OCI-LY1 (cell line): ENCODE measurements at regions not wholly inside any gene's neighbourhood (a gene's known extent, or its start where the extent isn't known, plus 50 kb on each side); places are given as distances from the start of the nearest gene placed in this dataset.

Experiments used
- H2AFZ ChIP-seq: fragments of 200-600 bp; sonication (generic), shearing (Covaris generic); 2 replicates; pipeline ENCODE4 v1.6.0; 2014; ENCODE audit warnings: antibody characterized with exemption, mild to moderate bottlenecking, low read length
- H3F3A ChIP-seq: fragments of 200-600 bp; sonication (generic), shearing (Covaris generic); 2 replicates; pipeline ENCODE4 v1.6.0; 2014; ENCODE audit warnings: mild to moderate bottlenecking, antibody characterized with exemption, low read length, moderate library complexity; ENCODE audit not compliant: insufficient read depth
- H3K27ac ChIP-seq: fragments of 200-600 bp; sonication (generic); 2 replicates; pipeline ENCODE4 v1.5.1; 2014; ENCODE audit warnings: low read length, mixed run types, mild to moderate bottlenecking, low read depth; ENCODE audit not compliant: poor library complexity, severe bottlenecking
- H3K27me3 ChIP-seq: fragments of 200-600 bp; sonication (generic); 2 replicates; pipeline ENCODE4 v1.6.0; 2014; ENCODE audit warnings: antibody characterized with exemption, mild to moderate bottlenecking, low read length, moderate library complexity; ENCODE audit not compliant: insufficient read depth
- H3K36me3 ChIP-seq: fragments of 200-600 bp; sonication (generic); 2 replicates; pipeline ENCODE4 v1.6.1; 2014; ENCODE audit warnings: mild to moderate bottlenecking, antibody characterized with exemption, low read length, moderate library complexity, mixed read lengths; ENCODE audit not compliant: insufficient read depth
- H3K4me1 ChIP-seq: fragments of 200-600 bp; sonication (generic); 2 replicates; pipeline ENCODE4 v1.5.1; 2014; ENCODE audit warnings: mild to moderate bottlenecking, low read length, moderate library complexity; ENCODE audit not compliant: insufficient read depth, severe bottlenecking
- H3K4me2 ChIP-seq: fragments of 200-600 bp; sonication (generic), shearing (Covaris generic); 2 replicates; pipeline ENCODE4 v1.6.1; 2014; ENCODE audit warnings: low read length
- H3K4me3 ChIP-seq: fragments of 200-600 bp; sonication (generic); 2 replicates; pipeline ENCODE4 v1.5.1; 2014; ENCODE audit warnings: low read length, low read depth, mild to moderate bottlenecking, mixed read lengths; ENCODE audit not compliant: poor library complexity, severe bottlenecking
- H3K79me2 ChIP-seq: fragments of 200-600 bp; shearing (Covaris generic); 2 replicates; pipeline ENCODE4 v1.6.1; 2016; ENCODE audit warnings: mixed run types, low read length, mixed read lengths; ENCODE audit not compliant: insufficient read depth
- H3K9ac ChIP-seq: fragments of 200-600 bp; sonication (generic), shearing (Covaris generic); 2 replicates; pipeline ENCODE4 v1.6.1; 2014; ENCODE audit warnings: mild to moderate bottlenecking, low read length, mixed read lengths
- H3K9me2 ChIP-seq: fragments of 200-600 bp; sonication (generic), shearing (Covaris generic); 2 replicates; pipeline ENCODE4 v1.6.1; 2014; ENCODE audit warnings: low read depth, mild to moderate bottlenecking, low read length, mixed read lengths
- H3K9me3 ChIP-seq: fragments of 200-600 bp; shearing (Covaris generic); 2 replicates; pipeline ENCODE4 v1.6.1; 2014; ENCODE audit warnings: low read length, mixed read lengths
- H4K20me1 ChIP-seq: fragments of 200-600 bp; sonication (generic), shearing (Covaris generic); 2 replicates; pipeline ENCODE4 v1.6.0; 2016; ENCODE audit warnings: mild to moderate bottlenecking, low read length; ENCODE audit not compliant: insufficient read depth
- EZH2 ChIP-seq: fragments of 200-600 bp; sonication (generic), shearing (Covaris generic); IDR thresholded peaks from 2 replicates; pipeline ENCODE4 v1.8.0; 2017; ENCODE audit warnings: borderline replicate concordance, mixed run types, mild to moderate bottlenecking, antibody characterized with exemption, low read length, moderate library complexity, mixed read lengths
- TF ChIP-seq, protein P1 (sequence below): fragments of 200-600 bp; sonication (generic), shearing (Covaris generic); IDR thresholded peaks from 2 replicates; pipeline ENCODE4 v1.5.1; 2017; ENCODE audit warnings: mild to moderate bottlenecking, antibody characterized with exemption, low read length, moderate library complexity, mixed read lengths

DNA sequence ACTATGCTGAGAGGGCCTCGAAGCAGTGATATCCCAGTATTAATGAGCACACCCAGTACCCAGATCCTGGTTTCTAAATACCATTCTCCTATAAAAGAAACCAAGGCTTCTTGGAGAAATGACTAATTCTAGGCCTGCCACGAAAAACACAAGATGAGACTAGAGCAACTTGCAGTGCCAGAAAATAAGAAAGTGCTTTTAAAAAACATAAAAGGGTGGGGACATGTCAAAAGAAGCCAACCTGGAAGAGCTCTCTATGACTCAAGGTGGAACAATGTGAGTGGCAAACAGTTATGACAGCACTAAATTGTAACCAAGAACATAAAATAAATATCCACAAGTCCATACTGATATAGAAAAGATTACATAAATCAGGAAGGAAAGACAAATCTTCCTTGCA, 153.2 kb upstream of the KCNJ18 start:
- Histone ChIP-seq H3K4me2 (no peak overlapping the region), H3K79me2 (no peaks in the 10 kb centered on the region), H3K4me1 (no peaks in the 10 kb centered on the region), H2AFZ (no peak overlapping the region), H3K9me2 (no peaks in the 10 kb centered on the region), H3K9ac (no peak overlapping the region), H3F3A (no peaks in the 10 kb centered on the region), H3K4me3 (no peak overlapping the region), H4K20me1 (no peaks in the 10 kb centered on the region), H3K36me3 (no peaks in the 10 kb centered on the region), H3K9me3 (peaks cover 10% of the 10 kb centered on the region; the same call in 1 of the 2 replicates), H3K27ac (no peak overlapping the region), H3K27me3 (no peaks in the 10 kb centered on the region)
- TF ChIP-seq EZH2 = no peak
- TF ChIP-seq, protein P1, sequence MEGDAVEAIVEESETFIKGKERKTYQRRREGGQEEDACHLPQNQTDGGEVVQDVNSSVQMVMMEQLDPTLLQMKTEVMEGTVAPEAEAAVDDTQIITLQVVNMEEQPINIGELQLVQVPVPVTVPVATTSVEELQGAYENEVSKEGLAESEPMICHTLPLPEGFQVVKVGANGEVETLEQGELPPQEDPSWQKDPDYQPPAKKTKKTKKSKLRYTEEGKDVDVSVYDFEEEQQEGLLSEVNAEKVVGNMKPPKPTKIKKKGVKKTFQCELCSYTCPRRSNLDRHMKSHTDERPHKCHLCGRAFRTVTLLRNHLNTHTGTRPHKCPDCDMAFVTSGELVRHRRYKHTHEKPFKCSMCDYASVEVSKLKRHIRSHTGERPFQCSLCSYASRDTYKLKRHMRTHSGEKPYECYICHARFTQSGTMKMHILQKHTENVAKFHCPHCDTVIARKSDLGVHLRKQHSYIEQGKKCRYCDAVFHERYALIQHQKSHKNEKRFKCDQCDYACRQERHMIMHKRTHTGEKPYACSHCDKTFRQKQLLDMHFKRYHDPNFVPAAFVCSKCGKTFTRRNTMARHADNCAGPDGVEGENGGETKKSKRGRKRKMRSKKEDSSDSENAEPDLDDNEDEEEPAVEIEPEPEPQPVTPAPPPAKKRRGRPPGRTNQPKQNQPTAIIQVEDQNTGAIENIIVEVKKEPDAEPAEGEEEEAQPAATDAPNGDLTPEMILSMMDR = no peak

DNA sequence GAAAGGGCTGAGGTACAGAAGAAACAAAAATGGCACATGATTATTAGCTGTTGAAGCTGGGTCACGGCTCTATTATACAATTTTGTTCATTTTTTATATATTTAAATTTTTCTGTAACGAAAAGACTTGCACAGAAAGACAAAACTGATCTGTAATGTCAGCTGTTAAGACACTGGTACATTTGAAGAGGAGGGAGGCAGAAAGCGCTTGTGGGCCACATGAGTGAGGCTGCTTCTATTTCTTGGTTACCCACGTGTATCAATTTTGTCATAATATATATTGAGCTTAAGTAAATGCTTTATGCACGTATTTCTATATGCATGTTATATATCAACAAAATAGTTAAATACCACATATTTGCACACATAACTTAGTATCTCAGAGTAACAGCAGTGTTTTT, 151.8 kb upstream of the KCNJ18 start:
- Histone ChIP-seq H3K36me3 (no peaks in the 10 kb centered on the region), H3K4me3 (no peak overlapping the region), H3F3A (no peaks in the 10 kb centered on the region), H4K20me1 (no peaks in the 10 kb centered on the region), H3K9me3 (peaks cover 10% of the 10 kb centered on the region; the same call in 1 of the 2 replicates), H3K9ac (no peak overlapping the region), H2AFZ (no peak overlapping the region), H3K27me3 (no peaks in the 10 kb centered on the region), H3K4me2 (no peak overlapping the region), H3K79me2 (no peaks in the 10 kb centered on the region), H3K9me2 (no peaks in the 10 kb centered on the region), H3K27ac (no peak overlapping the region), H3K4me1 (no peaks in the 10 kb centered on the region)
- TF ChIP-seq EZH2 = no peak
- TF ChIP-seq, protein P1 = no peak

DNA sequence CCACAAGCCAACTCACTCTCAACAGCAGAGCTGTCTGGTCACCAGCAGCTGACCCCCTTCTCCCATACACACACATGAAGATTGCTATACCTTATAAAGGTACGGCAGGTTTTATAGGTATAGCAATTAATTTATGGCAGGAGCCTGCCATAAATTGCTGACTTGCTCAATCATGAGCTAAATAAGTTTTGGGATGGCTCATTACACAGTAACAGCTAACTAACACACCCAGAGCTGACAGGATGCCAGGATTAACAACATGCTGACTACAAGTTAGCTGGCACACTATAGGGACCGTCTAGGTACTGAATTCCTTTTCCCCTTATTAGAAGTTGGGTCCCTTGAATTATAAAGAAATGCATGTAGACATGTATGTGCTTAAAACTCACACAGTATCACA, 150.3 kb upstream of the KCNJ18 start:
- Histone ChIP-seq H3K9ac (no peak overlapping the region), H3K9me3 (peaks cover 10% of the 10 kb centered on the region; the same call in 1 of the 2 replicates), H3K79me2 (no peaks in the 10 kb centered on the region), H3K27me3 (no peaks in the 10 kb centered on the region), H3K9me2 (no peaks in the 10 kb centered on the region), H3K27ac (no peak overlapping the region), H2AFZ (no peak overlapping the region), H3F3A (no peaks in the 10 kb centered on the region), H4K20me1 (no peaks in the 10 kb centered on the region), H3K36me3 (no peaks in the 10 kb centered on the region), H3K4me1 (no peaks in the 10 kb centered on the region), H3K4me2 (no peak overlapping the region), H3K4me3 (no peak overlapping the region)
- no peak for TF ChIP-seq EZH2
- TF ChIP-seq, protein P1 = no peak
